Thyroid gland (tissue), 4 donors: ENCODE measurements at regions not wholly inside any gene's neighbourhood (a gene's known extent, or its start where the extent isn't known, plus 50 kb on each side); places are given as distances from the start of the nearest gene placed in this dataset.

Experiments used
- CTCF ChIP-seq, 6 experiments: fragments of 200-600 bp in 3 of 6; fragments of 450-650 bp in 3 of 6; sonication (generic) in 3 of 6; IDR thresholded peaks; one replicate each; pipeline ENCODE4 v1.5.1; 2016 to 2019; ENCODE audit warnings: antibody characterized with exemption in 6 of 6, mild to moderate bottlenecking in 2 of 6, inconsistent platforms in 1 of 6, moderate library complexity in 1 of 6
- POLR2A ChIP-seq, 2 donors: fragments of 450-650 bp; IDR thresholded peaks; one replicate each; pipeline ENCODE4 v1.6.1; 2017; ENCODE audit warnings: antibody characterized with exemption in 2 of 2, mild to moderate bottlenecking in 2 of 2, moderate library complexity in 1 of 2

GRCh38 chr7:96784597-96784996, 75.0 kb upstream of the SEM1 start:
- no peak for TF ChIP-seq CTCF (IDR thresholded peaks at IDR 0.05)
- TF ChIP-seq POLR2A (IDR thresholded peaks at IDR 0.05) = no peak
